Iris pigment epithelial cell (primary cell): ENCODE measurements at regions not wholly inside any gene's neighbourhood (a gene's known extent, or its start where the extent isn't known, plus 50 kb on each side); places are given as distances from the start of the nearest gene placed in this dataset.
"Not testable (repeated sequence)": the region's sequence is repeated elsewhere in the genome, so short reads cannot be mapped to it uniquely, and the experiment has no call there.

Source experiments
- DNase-seq: peaks from one replicate; pipeline ENCODE4 v3.0.0-alpha.2; 2011; ENCODE audit warnings: low read depth

DNA sequence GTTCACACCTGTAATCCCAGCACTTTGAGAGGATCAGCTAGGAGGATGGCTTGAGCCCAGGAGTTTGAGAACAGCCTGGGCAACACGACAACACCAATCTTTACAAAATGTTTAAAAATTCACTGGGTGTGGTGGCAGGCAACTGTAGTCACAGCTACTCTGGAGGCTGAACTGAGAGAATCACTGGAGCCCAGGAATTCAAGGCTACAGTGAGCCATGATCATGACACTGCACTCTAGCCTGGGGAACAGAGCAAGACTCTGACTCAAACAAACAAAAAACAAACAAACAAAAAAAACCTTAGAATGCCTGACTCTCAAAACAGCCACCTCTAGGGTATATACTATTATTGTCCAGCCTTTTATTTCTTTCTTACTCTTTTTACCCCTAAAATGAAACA lies 56.5 kb upstream of the PAPSS2 start:
- no peak for DNase-seq

DNA sequence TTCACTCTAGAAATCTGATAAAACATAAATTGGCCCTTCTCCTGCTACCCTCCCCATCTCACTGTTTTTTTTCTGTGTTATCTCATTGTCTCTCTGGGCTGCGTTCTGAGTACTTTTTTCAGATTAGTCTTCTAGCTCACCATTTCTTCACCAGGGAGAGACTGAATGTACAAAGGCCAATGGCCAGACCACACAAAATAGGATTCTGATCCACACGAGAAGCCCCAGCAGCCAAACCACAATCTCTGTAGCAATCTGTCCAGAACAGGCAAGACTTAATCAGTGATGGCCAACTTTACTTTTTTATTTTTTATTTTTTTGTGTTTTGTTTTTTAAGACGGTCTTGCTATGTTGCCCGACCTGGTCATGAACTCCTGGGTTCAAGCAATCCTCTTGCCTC lies 55.9 kb upstream of the PAPSS2 start:
- DNase-seq, result peak; percentile 53

DNA sequence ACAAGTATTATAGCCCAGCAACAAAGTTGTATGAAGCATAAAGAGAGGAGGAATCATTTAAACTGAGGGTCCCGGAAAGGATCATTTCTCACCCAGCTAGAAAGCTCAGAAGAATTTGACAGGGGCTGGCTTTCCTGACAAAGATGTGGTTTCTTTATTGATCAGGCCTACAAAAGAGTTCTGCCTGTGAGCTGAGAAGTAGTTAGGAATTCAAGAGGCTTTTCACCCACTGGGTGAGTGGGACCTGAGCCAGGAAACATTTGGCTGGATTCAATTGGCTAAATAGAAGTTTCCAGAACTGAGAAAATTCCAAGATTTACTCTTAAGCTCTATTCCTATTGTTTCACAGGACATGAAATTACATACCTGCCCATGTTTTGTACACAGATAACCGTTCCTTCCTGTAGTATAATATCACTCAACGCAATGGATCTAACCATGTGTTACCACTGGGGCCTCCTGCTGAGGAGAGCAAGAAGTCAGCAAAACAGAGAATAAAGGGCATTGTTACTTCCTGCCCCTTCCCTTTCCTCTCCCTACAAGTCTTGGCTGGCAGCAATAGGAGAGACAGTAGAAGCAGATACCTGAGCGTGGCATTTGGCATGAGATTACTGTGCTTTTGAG lies 53.9 kb upstream of the PAPSS2 start:
- DNase-seq, result peak; percentile 44

DNA sequence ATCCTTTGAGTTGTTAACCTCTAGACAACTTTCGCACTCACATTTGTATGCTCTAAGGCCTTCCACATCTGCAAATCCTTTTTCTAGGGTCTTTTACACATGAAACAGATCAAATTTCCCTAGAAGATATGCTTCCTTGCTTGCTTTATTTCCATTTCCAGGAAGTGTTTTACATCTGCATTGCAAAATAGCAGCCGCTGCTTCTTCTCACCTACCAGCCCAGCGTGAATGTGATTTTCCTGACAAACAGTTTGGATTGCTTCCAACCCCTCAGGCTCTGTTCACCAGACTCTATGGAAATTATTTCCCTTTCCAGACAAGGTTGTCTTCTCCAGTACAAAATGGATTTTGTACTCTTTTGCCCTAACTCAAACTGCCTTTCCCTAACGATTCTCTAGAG lies 50.9 kb upstream of the PAPSS2 start:
- DNase-seq, result no peak

DNA sequence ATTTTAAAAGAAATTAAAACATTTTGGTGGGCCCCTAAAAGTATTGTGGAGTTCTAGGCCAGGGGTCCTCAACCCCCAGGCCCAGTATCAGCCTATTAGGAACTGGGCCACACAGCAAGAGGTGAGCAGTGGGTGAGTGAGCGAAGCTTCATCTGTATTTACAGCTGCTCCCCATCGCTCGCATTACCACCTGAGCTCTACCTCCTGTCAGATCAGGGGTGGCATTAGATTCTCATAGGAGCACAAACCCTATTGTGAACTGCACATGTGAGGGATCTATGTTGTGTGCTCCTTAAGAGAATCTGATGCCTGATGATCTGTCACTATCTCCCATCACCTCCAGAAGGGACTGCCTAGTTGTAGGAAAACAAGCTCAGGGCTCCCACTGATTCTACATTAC lies 50.1 kb upstream of the PAPSS2 start:
- DNase-seq, result not testable (repeated sequence)
